ENCODE measurements at regions not wholly inside any gene's neighbourhood (a gene's known extent, or its start where the extent isn't known, plus 50 kb on each side); places are given as distances from the start of the nearest gene placed in this dataset.

DNA sequence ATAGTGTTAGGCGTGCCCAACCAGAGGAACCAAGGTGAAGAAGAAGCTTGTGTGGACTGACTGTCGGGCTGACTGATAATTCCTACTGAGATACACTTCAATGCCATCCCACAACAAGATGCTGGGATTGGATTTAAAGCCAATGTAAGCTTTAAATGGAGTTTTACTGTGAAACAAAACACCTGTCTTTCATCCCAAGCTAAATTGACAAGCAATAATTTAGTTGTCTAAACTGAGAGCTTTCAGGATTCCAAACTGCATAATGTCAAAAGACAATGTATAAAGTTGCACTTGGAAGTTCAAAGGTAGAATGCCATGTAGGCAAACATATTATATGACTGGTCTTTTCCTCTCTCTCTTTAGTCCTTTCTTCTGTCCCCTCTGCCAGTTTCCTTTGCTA, 1025.3 kb upstream of the FANCL start:
- TF ChIP-seq IRF3 (IDR thresholded peaks at IDR 0.05) (no peak), RAD21 (IDR thresholded peaks at IDR 0.05; ENCODE audit: insufficient read depth, low read depth, low read length) (no peak), CTCF (IDR thresholded peaks at IDR 0.05 in 2 of 3, conservative IDR thresholded peaks at IDR 0.05 in 1 of 3; ENCODE audit: control insufficient read depth in 2 of 3, extremely low read depth in 1 of 3, insufficient read depth in 1 of 3, low read depth in 3 of 3, low read length in 3 of 3) (no peak), PBX3 (IDR thresholded peaks at IDR 0.05; ENCODE audit: insufficient replicate concordance, low read depth, low read length) (no peak), SRF (IDR thresholded peaks at IDR 0.05; ENCODE audit: low read depth in 2 of 2, low read length in 2 of 2) (no peak), HDAC6 (IDR thresholded peaks at IDR 0.05; ENCODE audit: unreplicated experiment) (no peak), RCOR1 (conservative IDR thresholded peaks at IDR 0.05; ENCODE audit: low read depth, low read length) (no peak), CREB1 (IDR thresholded peaks at IDR 0.05; ENCODE audit: low read depth) (no peak)

All from GM12878 (cell line).